CD4-positive, alpha-beta T cell (primary cell): ENCODE measurements at regions not wholly inside any gene's neighbourhood (a gene's known extent, or its start where the extent isn't known, plus 50 kb on each side); places are given as distances from the start of the nearest gene placed in this dataset.

Experiments used
- ATAC-seq: fragments of 200-7000 bp; cut with Tn5 transposase; one replicate; pipeline ENCODE4 v1.10.0; 2022; ENCODE audit warnings: mild to moderate bottlenecking; ENCODE audit not compliant: poor library complexity
- CTCF ChIA-PET: fragments of 350-600 bp; sonication (Branson Sonifier 250); formaldehyde crosslinking; loops from one replicate; lab custom pipeline; 2021; ENCODE audit warnings: antibody characterized with exemption, inconsistent platforms; lab: Charles Lee
- POLR2A ChIA-PET: fragments of 350-600 bp; sonication (Branson Sonifier 250); formaldehyde crosslinking; loops from one replicate; lab custom pipeline; 2021; ENCODE audit warnings: antibody characterized with exemption, inconsistent platforms; lab: Charles Lee
- DNase-seq, 14 experiments: peaks; one replicate each; pipeline ENCODE4 v3.0.0-alpha.2; 2013 to 2020; ENCODE audit warnings: mixed read lengths in 2 of 14
- H3K27ac ChIP-seq, 2 donors: one replicate each; pipeline versions ENCODE4 v1.5.1 to v1.7.0; 2013; ENCODE audit warnings: low read length in 2 of 2, low read depth in 1 of 2, mild to moderate bottlenecking in 1 of 2
- H3K27me3 ChIP-seq, 2 experiments: 1 replicate in 1 of 2; 2 replicates in 1 of 2; pipeline versions ENCODE4 v1.6.1 to v1.7.0; 2013; ENCODE audit warnings: low read length in 2 of 2, control low read depth in 1 of 2, mild to moderate bottlenecking in 1 of 2, moderate library complexity in 1 of 2; ENCODE audit not compliant: insufficient read depth in 2 of 2, control insufficient read depth in 1 of 2
- H3K36me3 ChIP-seq: one replicate; pipeline ENCODE4 v1.6.1; 2013; ENCODE audit warnings: low read length, control low read depth; ENCODE audit not compliant: insufficient read depth
- H3K4me1 ChIP-seq: one replicate; pipeline ENCODE4 v1.6.1; 2013; ENCODE audit warnings: low read length, control low read depth; ENCODE audit not compliant: insufficient read depth
- H3K4me3 ChIP-seq: one replicate; pipeline ENCODE4 v1.5.1; 2013; ENCODE audit warnings: mild to moderate bottlenecking, low read length, moderate library complexity
- H3K9me3 ChIP-seq, 2 experiments: 1 replicate in 1 of 2; 2 replicates in 1 of 2; pipeline versions ENCODE4 v1.6.1 to v1.7.0; 2013; ENCODE audit warnings: low read length in 2 of 2, mild to moderate bottlenecking in 2 of 2, control low read depth in 1 of 2, moderate library complexity in 1 of 2; ENCODE audit not compliant: control insufficient read depth in 1 of 2, insufficient read depth in 1 of 2
- H3K27ac Mint-ChIP-seq: one replicate; pipeline ENCODE4 v1.8.0; 2020; ENCODE audit warnings: mixed read lengths
- H3K27me3 Mint-ChIP-seq: one replicate; pipeline ENCODE4 v1.8.0; 2021; ENCODE audit warnings: mixed read lengths
- H3K36me3 Mint-ChIP-seq: one replicate; pipeline ENCODE4 v1.8.0; 2021; ENCODE audit warnings: low read depth, mixed read lengths
- H3K4me1 Mint-ChIP-seq: one replicate; pipeline ENCODE4 v1.8.0; 2021; ENCODE audit warnings: low read depth, mixed read lengths
- H3K4me3 Mint-ChIP-seq: one replicate; pipeline ENCODE4 v1.8.0; 2020; ENCODE audit warnings: mild to moderate bottlenecking, mixed read lengths
- H3K9me3 Mint-ChIP-seq: one replicate; pipeline ENCODE4 v1.8.0; 2020; ENCODE audit warnings: mixed read lengths
- intact Hi-C, 2 experiments: fragments of 100-400 bp; cut with DNase I in 1 of 2; cut with micrococcal nuclease in 1 of 2; formaldehyde crosslinking; loops; one replicate each; pipeline versions ENCODE4 v1.15.1 to v1.9.0; 2023 to 2025; cut with DNase I, micrococcal nuclease
- TF ChIP-seq, protein P1 (sequence below): fragments of 200-600 bp; IDR thresholded peaks from one replicate; pipeline ENCODE4 v1.8.0; 2022; ENCODE audit warnings: antibody characterized with exemption, mild to moderate bottlenecking

DNA sequence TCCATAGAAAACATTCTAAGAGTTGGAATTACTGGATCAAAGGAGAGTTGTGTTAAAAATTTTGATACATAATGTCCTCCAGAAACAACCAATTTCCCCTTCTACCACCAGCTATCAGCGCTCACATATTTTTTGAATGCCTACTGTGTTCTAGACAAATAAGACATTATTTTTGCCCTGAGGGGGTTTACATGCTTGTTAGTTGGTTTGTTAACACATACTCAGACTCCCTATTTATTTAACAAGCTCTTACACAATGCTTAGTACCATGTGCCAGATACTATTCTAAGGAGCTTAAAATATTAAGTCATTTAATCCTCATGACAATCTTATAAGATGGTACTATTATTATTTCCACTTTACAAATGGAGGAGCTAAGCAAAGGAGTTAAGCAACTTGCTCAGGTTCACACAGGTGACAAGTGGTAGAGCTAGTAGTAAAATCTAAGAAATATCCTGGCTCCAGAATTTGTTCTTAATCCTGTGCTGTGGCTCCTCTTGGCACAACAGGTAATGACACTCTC is 194.2 kb downstream of the UTP18 start:
- intact Hi-C loops: no loop called here
- Histone ChIP-seq H3K4me1 (no peaks in the 10 kb centered on the region), H3K9me3 (no peaks in the 10 kb centered on the region), H3K27me3 (no peaks in the 10 kb centered on the region), H3K27ac (no peak overlapping the region), H3K36me3 (no peaks in the 10 kb centered on the region), H3K4me3 (no peak overlapping the region)
- TF ChIP-seq, protein P1, sequence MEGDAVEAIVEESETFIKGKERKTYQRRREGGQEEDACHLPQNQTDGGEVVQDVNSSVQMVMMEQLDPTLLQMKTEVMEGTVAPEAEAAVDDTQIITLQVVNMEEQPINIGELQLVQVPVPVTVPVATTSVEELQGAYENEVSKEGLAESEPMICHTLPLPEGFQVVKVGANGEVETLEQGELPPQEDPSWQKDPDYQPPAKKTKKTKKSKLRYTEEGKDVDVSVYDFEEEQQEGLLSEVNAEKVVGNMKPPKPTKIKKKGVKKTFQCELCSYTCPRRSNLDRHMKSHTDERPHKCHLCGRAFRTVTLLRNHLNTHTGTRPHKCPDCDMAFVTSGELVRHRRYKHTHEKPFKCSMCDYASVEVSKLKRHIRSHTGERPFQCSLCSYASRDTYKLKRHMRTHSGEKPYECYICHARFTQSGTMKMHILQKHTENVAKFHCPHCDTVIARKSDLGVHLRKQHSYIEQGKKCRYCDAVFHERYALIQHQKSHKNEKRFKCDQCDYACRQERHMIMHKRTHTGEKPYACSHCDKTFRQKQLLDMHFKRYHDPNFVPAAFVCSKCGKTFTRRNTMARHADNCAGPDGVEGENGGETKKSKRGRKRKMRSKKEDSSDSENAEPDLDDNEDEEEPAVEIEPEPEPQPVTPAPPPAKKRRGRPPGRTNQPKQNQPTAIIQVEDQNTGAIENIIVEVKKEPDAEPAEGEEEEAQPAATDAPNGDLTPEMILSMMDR: no peak
- DNase-seq (no peak), ATAC-seq (no peak)
- Mint-ChIP-seq H3K27me3 (no peaks in the 10 kb centered on the region), H3K4me3 (no peak overlapping the region), H3K36me3 (no peaks in the 10 kb centered on the region), H3K9me3 (peaks cover 4% of the 10 kb centered on the region), H3K27ac (no peak overlapping the region), H3K4me1 (no peaks in the 10 kb centered on the region)
- ChIA-PET CTCF (interaction anchor here (1.0 kb wide), 1 partner anchor 24 kb away, joined by 3 read pairs; no protein-coding TSS in a partner anchor), POLR2A (no interaction called here)

- DNase-seq (no peak), ATAC-seq (no peak)
- ChIA-PET CTCF (interaction anchor here (1.0 kb wide), 1 partner anchor 25 kb away, joined by 3 read pairs; no protein-coding TSS in a partner anchor), POLR2A (no interaction called here)
- H3K27ac Mint-ChIP-seq: no peak overlapping the region
- no peaks in the 10 kb centered on the region for H3K4me1 Mint-ChIP-seq
- H3K9me3 ChIP-seq: no peaks in the 10 kb centered on the region
- peaks cover under 1% of the 10 kb centered on the region for H3K9me3 Mint-ChIP-seq
- H3K27ac ChIP-seq: no peak overlapping the region
- no peak overlapping the region for H3K4me3 ChIP-seq
- H3K36me3 ChIP-seq: no peaks in the 10 kb centered on the region
- TF ChIP-seq, protein P1: no peak
- H3K4me1 ChIP-seq: no peaks in the 10 kb centered on the region
- H3K4me3 Mint-ChIP-seq: no peak overlapping the region
- intact Hi-C loops: loop anchor here in 1 of 2 experiments (5.0 kb wide), 1 partner anchor 83 kb away; no protein-coding TSS in a partner anchor
- no peaks in the 10 kb centered on the region for H3K27me3 Mint-ChIP-seq
- no peaks in the 10 kb centered on the region for H3K27me3 ChIP-seq
- H3K36me3 Mint-ChIP-seq: no peaks in the 10 kb centered on the region
These were observed 194.9 kb downstream of the UTP18 start for GRCh38 chr17:51455211-51455610.

GRCh38 chr17:51455931-51456330 is 195.6 kb downstream of the UTP18 start:
- Mint-ChIP-seq H3K4me1 (no peaks in the 10 kb centered on the region), H3K4me3 (no peak overlapping the region), H3K36me3 (no peaks in the 10 kb centered on the region), H3K9me3 (no peaks in the 10 kb centered on the region), H3K27me3 (no peaks in the 10 kb centered on the region), H3K27ac (no peak overlapping the region)
- POLR2A ChIA-PET: no interaction called here
- ATAC-seq: no peak
- no peaks in the 10 kb centered on the region for H3K36me3 ChIP-seq
- no peak overlapping the region for H3K27ac ChIP-seq
- no peaks in the 10 kb centered on the region for H3K27me3 ChIP-seq
- CTCF ChIA-PET: no interaction called here
- intact Hi-C loops: loop anchor here in 1 of 2 experiments (5.0 kb wide), 1 partner anchor 84 kb away; no protein-coding TSS in a partner anchor
- TF ChIP-seq, protein P1: no peak
- no peaks in the 10 kb centered on the region for H3K4me1 ChIP-seq
- DNase-seq: no peak
- H3K4me3 ChIP-seq: no peak overlapping the region
- H3K9me3 ChIP-seq: no peaks in the 10 kb centered on the region
